HCT116 (cell line): ENCODE measurements at regions not wholly inside any gene's neighbourhood (a gene's known extent, or its start where the extent isn't known, plus 50 kb on each side); places are given as distances from the start of the nearest gene placed in this dataset.
"Not testable (repeated sequence)": the region's sequence is repeated elsewhere in the genome, so short reads cannot be mapped to it uniquely, and the experiment has no call there.

Experiments
- ATAC-seq: fragments of 200-7000 bp; cut with Tn5 transposase; 2 replicates; pipeline ENCODE4 v1.9.1; 2020; ENCODE audit warnings: mild to moderate bottlenecking, moderate library complexity
- BruUV-seq: library from RNA; stranded (reverse); fragments of 400-500 nt; replicated peaks from 2 replicates; lab custom pipeline; 2021; lab: Mats Ljungman, UMichigan
- CTCF ChIA-PET: fragments of 300-600 bp; sonication (Branson Sonifier 250); formaldehyde crosslinking; loops from one replicate; lab custom pipeline; 2021; ENCODE audit warnings: antibody characterized with exemption; lab: Charles Lee
- POLR2A ChIA-PET: fragments of 300-600, 350-600 bp; sonication (Branson Sonifier 250); formaldehyde crosslinking; loops from one replicate; lab custom pipeline; 2021; ENCODE audit warnings: antibody characterized with exemption; lab: Charles Lee
- RAD21 ChIA-PET, 2 experiments: fragments of 300-600 bp; sonication (Branson Sonifier 250); formaldehyde crosslinking; loops; one replicate each; lab custom pipeline; 2023; ENCODE audit warnings: low total read pairs in 2 of 2; ENCODE audit not compliant: uncharacterized antibody in 2 of 2, unreplicated experiment in 2 of 2, low non-redundant PET in 1 of 2; lab: Charles Lee
- DNase-seq: peaks from one replicate; pipeline ENCODE4 v3.0.0-alpha.2; 2010; ENCODE audit warnings: low read depth, low spot score
- H2AFZ ChIP-seq: fragments of 200-600 bp; shearing (Covaris generic), sonication (generic); 2 replicates; pipeline ENCODE4 v1.6.1; 2017; ENCODE audit warnings: low read depth, mixed run types, mixed read lengths, antibody characterized with exemption, low read length; ENCODE audit not compliant: poor library complexity, severe bottlenecking
- H3K27ac ChIP-seq: 2 replicates; pipeline ENCODE4 v1.5.1; 2012; ENCODE audit warnings: low read depth, low read length
- H3K27me3 ChIP-seq: fragments of 200-600 bp; sonication (generic); 2 replicates; pipeline ENCODE4 v1.6.1; 2016; ENCODE audit warnings: mixed run types, low read length, mixed read lengths; ENCODE audit not compliant: insufficient read depth
- H3K36me3 ChIP-seq, 2 experiments: fragments of 200-500 bp in 1 of 2; fragments of 200-600 bp in 1 of 2; sonication (Bioruptor generic) in 1 of 2; sonication (generic) in 1 of 2; 2 replicates each; pipeline versions ENCODE4 v1.5.1 to v1.6.1; 2014 to 2016; ENCODE audit warnings: low read length in 2 of 2, inconsistent platforms in 1 of 2, mixed read lengths in 1 of 2, mixed run types in 1 of 2; ENCODE audit not compliant: insufficient read depth in 2 of 2, control insufficient read depth in 1 of 2
- H3K4me1 ChIP-seq, 2 experiments: fragments of 200-600 bp in 1 of 2; sonication (generic) in 1 of 2; 2 replicates each; pipeline versions ENCODE4 v1.5.1 to v1.6.1; 2012 to 2017; ENCODE audit warnings: low read length in 2 of 2, inconsistent platforms in 1 of 2, mild to moderate bottlenecking in 1 of 2, mixed read lengths in 1 of 2, mixed run types in 1 of 2, moderate library complexity in 1 of 2; ENCODE audit not compliant: insufficient read depth in 2 of 2, control insufficient read depth in 1 of 2
- H3K4me2 ChIP-seq: fragments of 200-600 bp; sonication (generic); 2 replicates; pipeline ENCODE4 v1.6.1; 2017; ENCODE audit warnings: mixed run types, low read length, mixed read lengths
- H3K4me3 ChIP-seq, 2 experiments: fragments of 200-600 bp in 1 of 2; sonication (generic) in 1 of 2; replicated peaks in 1 of 2; 2 replicates each; pipeline ENCODE4 v1.5.1; 2011 to 2016; ENCODE audit warnings: low read length in 2 of 2, control low read depth in 1 of 2, low read depth in 1 of 2, mild to moderate bottlenecking in 1 of 2, mixed read lengths in 1 of 2, mixed run types in 1 of 2
- H3K79me2 ChIP-seq: fragments of 200-600 bp; sonication (generic); 2 replicates; pipeline ENCODE4 v1.6.1; 2017; ENCODE audit warnings: mild to moderate bottlenecking, mixed run types, low read length, moderate library complexity, mixed read lengths; ENCODE audit not compliant: insufficient read depth
- H3K9ac ChIP-seq: fragments of 200-600 bp; sonication (generic); 2 replicates; pipeline ENCODE4 v1.6.1; 2016; ENCODE audit warnings: low read length, mixed read lengths
- H3K9me2 ChIP-seq: fragments of 200-600 bp; sonication (generic), shearing (Covaris generic); 2 replicates; pipeline ENCODE4 v1.6.1; 2017; ENCODE audit warnings: mixed run types, mild to moderate bottlenecking, moderate library complexity; ENCODE audit not compliant: insufficient read depth
- H3K9me3 ChIP-seq, 2 experiments: fragments of 200-500 bp in 1 of 2; fragments of 200-600 bp in 1 of 2; sonication (Bioruptor generic) in 1 of 2; sonication (generic) in 1 of 2; 2 replicates each; pipeline ENCODE4 v1.6.1; 2014 to 2017; ENCODE audit warnings: low read length in 2 of 2, mixed read lengths in 2 of 2, inconsistent platforms in 1 of 2, low read depth in 1 of 2, mild to moderate bottlenecking in 1 of 2, mixed run types in 1 of 2, moderate library complexity in 1 of 2; ENCODE audit not compliant: control insufficient read depth in 1 of 2, insufficient read depth in 1 of 2
- H4K20me1 ChIP-seq: fragments of 200-600 bp; sonication (generic), shearing (Covaris generic); 2 replicates; pipeline ENCODE4 v1.6.1; 2017; ENCODE audit warnings: mixed run types, mild to moderate bottlenecking, moderate library complexity; ENCODE audit not compliant: insufficient read depth
- CBX3 ChIP-seq: IDR thresholded peaks from 2 replicates; pipeline ENCODE4 v1.6.1; 2012; ENCODE audit warnings: low read depth
- EZH2 ChIP-seq: fragments of 200-600 bp; sonication (generic); IDR thresholded peaks from 2 replicates; pipeline ENCODE4 v1.6.1; 2017; ENCODE audit warnings: antibody characterized with exemption, mixed run types
- FOSL1 ChIP-seq: IDR thresholded peaks from 2 replicates; pipeline ENCODE4 v1.6.1; 2012; ENCODE audit warnings: low read depth
- POLR2A ChIP-seq: IDR thresholded peaks from 2 replicates; pipeline ENCODE4 v1.7.0; 2011; ENCODE audit warnings: borderline replicate concordance; ENCODE audit not compliant: insufficient read depth, insufficient read length; ENCODE audit errors: extremely low read depth
- POLR2AphosphoS5 ChIP-seq: IDR thresholded peaks from 2 replicates; pipeline ENCODE4 v1.6.1; 2011; ENCODE audit warnings: mild to moderate bottlenecking, low read depth, low read length, moderate library complexity
- SP1 ChIP-seq: IDR thresholded peaks from 2 replicates; pipeline ENCODE4 v1.6.1; 2012; ENCODE audit warnings: low read depth
- TCF7L2 ChIP-seq: IDR thresholded peaks from 2 replicates; pipeline ENCODE4 v1.7.0; 2011; ENCODE audit warnings: borderline replicate concordance, inconsistent platforms; ENCODE audit not compliant: insufficient read depth, insufficient read length; ENCODE audit errors: extremely low read depth
- YY1 ChIP-seq: IDR thresholded peaks from 2 replicates; pipeline ENCODE4 v1.6.1; 2011; ENCODE audit warnings: low read length, low read depth, moderate library complexity, mild to moderate bottlenecking; ENCODE audit not compliant: insufficient replicate concordance; ENCODE audit errors: extremely low read depth
- ZBTB33 ChIP-seq: IDR thresholded peaks from 2 replicates; pipeline ENCODE4 v1.6.1; 2011; ENCODE audit warnings: mild to moderate bottlenecking, low read length, moderate library complexity; ENCODE audit not compliant: insufficient replicate concordance; ENCODE audit errors: extremely low read depth
- intact Hi-C: fragments of 100-400 bp; cut with micrococcal nuclease; formaldehyde crosslinking; loops from 2 replicates; pipeline ENCODE4 v1.10.0; 2022
- TF ChIP-seq, protein P1 (sequence below): IDR thresholded peaks from 2 replicates; pipeline ENCODE4 v1.6.1; 2012
- TF ChIP-seq, protein P2 (sequence below): IDR thresholded peaks from 2 replicates; pipeline ENCODE4 v1.6.1; 2012

- H4K20me1 ChIP-seq: no peaks in the 10 kb centered on the region
- ATAC-seq: no peak
- H3K4me2 ChIP-seq: no peak overlapping the region
- no peaks in the 10 kb centered on the region for H3K9me3 ChIP-seq
- no peak for TF ChIP-seq POLR2A
- TF ChIP-seq ZBTB33: no peak
- no peak for TF ChIP-seq YY1
- no peak for TF ChIP-seq POLR2AphosphoS5
- TF ChIP-seq TCF7L2: no peak
- no peak for TF ChIP-seq FOSL1
- TF ChIP-seq CBX3: no peak
- TF ChIP-seq EZH2: no peak
- TF ChIP-seq, protein P1, sequence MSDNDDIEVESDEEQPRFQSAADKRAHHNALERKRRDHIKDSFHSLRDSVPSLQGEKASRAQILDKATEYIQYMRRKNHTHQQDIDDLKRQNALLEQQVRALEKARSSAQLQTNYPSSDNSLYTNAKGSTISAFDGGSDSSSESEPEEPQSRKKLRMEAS: no peak
- TF ChIP-seq SP1: no peak
- TF ChIP-seq, protein P2, sequence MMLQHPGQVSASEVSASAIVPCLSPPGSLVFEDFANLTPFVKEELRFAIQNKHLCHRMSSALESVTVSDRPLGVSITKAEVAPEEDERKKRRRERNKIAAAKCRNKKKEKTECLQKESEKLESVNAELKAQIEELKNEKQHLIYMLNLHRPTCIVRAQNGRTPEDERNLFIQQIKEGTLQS: no peak
- no peaks in the 10 kb centered on the region for H3K36me3 ChIP-seq
- H3K4me1 ChIP-seq: peaks cover 0 to 9% of the 10 kb centered on the region in 2 experiments; a peak in 2 of 4 replicates
- RAD21 ChIA-PET: no interaction called here
- no peaks in the 10 kb centered on the region for H3K9me2 ChIP-seq
- POLR2A ChIA-PET: no interaction called here
- H3K79me2 ChIP-seq: no peaks in the 10 kb centered on the region
- H3K27ac ChIP-seq: no peak overlapping the region
- H3K9ac ChIP-seq: no peak overlapping the region
- CTCF ChIA-PET: no interaction called here
- intact Hi-C loops: no loop called here
- no peaks in the 10 kb centered on the region for H3K27me3 ChIP-seq
- H2AFZ ChIP-seq: no peak overlapping the region
- H3K4me3 ChIP-seq: no peak overlapping the region
- no TSS peak for BruUV-seq
- DNase-seq: no peak
Measured at GRCh38 chr6:28638787-28639430, 113.2 kb downstream of the GPX5 start.

GRCh38 chr6:28639445-28640290 is 114.0 kb downstream of the GPX5 start:
- DNase-seq: not testable (repeated sequence)

More at GRCh38 chr6:28639445-28640290, 114.0 kb downstream of the GPX5 start:
- H3K4me2 ChIP-seq, H3K79me2 ChIP-seq, H2AFZ ChIP-seq, H3K4me3 ChIP-seq, H3K9ac ChIP-seq, H3K27me3 ChIP-seq, BruUV-seq, ATAC-seq, H3K36me3 ChIP-seq, H4K20me1 ChIP-seq, POLR2A ChIA-PET, H3K9me3 ChIP-seq, intact Hi-C loops, CTCF ChIA-PET, RAD21 ChIA-PET, H3K27ac ChIP-seq, H3K9me2 ChIP-seq: not testable (repeated sequence)
- H3K4me1 ChIP-seq: peaks cover 3 to 17% of the 10 kb centered on the region in 2 experiments; a peak in 3 of 4 replicates
